SK-N-SH (cell line): ENCODE measurements at regions not wholly inside any gene's neighbourhood (a gene's known extent, or its start where the extent isn't known, plus 50 kb on each side); places are given as distances from the start of the nearest gene placed in this dataset.

Experiments used
- EP300 ChIP-seq, 2 experiments: IDR thresholded peaks; 2 replicates each; pipeline versions ENCODE4 v1.4.0 to v1.6.1; 2012; ENCODE audit warnings: borderline replicate concordance in 1 of 2, low read depth in 1 of 2, low read length in 1 of 2
- JUND ChIP-seq: IDR thresholded peaks from 2 replicates; pipeline ENCODE4 v1.4.0; 2012
- RAD21 ChIP-seq: IDR thresholded peaks from 2 replicates; pipeline ENCODE4 v1.6.1; 2012; ENCODE audit warnings: mild to moderate bottlenecking, low read length
- RCOR1 ChIP-seq: fragments of 150-350 bp; IDR thresholded peaks from 2 replicates; pipeline ENCODE4 v1.6.1; 2017; ENCODE audit warnings: antibody characterized with exemption, low read length
- RFX5 ChIP-seq: IDR thresholded peaks from 2 replicates; pipeline ENCODE4 v1.6.1; 2012; ENCODE audit warnings: mild to moderate bottlenecking, improper control_type of control experiment, low read length
- SMC3 ChIP-seq: IDR thresholded peaks from 2 replicates; pipeline ENCODE4 v1.6.1; 2012; ENCODE audit warnings: low read depth, low read length, improper control_type of control experiment
- TF ChIP-seq, protein P1 (sequence below): fragments of 200-600 bp; sonication (generic); IDR thresholded peaks from 2 replicates; pipeline ENCODE4 v1.6.1; 2017; ENCODE audit warnings: antibody characterized with exemption, mild to moderate bottlenecking, moderate library complexity

DNA sequence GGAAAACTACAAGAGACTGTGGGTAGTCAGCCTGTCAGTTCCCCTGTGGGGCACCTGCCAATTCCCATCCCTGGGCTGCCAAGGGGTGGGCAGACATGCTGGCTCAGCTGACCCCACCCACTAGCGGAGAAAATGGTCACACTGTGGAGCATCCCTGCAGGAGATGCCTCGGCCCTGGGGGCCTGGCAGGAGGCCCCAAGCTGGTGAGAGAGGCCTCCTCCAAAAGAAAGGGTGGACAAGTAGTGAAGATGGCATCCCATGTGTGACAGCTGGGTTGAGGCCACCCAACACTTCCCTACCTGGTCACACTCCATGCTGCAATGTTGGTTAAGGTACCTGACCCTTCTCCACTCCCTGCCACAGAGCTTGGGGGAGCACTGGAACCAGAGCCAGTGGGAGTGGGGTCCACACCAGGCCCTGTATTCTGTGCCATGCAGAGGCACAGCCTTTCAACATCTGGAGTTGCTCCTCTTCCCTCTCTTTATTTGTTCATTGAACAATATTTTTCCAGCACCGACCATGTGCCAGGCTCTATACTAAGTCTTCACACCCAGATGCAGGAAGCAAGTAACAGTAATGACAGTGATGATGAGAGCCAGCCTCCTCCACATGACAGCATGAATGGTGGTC, 59.5 kb downstream of the KLHDC7A start:
- TF ChIP-seq, protein P1, sequence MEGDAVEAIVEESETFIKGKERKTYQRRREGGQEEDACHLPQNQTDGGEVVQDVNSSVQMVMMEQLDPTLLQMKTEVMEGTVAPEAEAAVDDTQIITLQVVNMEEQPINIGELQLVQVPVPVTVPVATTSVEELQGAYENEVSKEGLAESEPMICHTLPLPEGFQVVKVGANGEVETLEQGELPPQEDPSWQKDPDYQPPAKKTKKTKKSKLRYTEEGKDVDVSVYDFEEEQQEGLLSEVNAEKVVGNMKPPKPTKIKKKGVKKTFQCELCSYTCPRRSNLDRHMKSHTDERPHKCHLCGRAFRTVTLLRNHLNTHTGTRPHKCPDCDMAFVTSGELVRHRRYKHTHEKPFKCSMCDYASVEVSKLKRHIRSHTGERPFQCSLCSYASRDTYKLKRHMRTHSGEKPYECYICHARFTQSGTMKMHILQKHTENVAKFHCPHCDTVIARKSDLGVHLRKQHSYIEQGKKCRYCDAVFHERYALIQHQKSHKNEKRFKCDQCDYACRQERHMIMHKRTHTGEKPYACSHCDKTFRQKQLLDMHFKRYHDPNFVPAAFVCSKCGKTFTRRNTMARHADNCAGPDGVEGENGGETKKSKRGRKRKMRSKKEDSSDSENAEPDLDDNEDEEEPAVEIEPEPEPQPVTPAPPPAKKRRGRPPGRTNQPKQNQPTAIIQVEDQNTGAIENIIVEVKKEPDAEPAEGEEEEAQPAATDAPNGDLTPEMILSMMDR: no peak
- TF ChIP-seq JUND: no peak
- no peak for TF ChIP-seq EP300 (IDR thresholded peaks at IDR 0.05; ENCODE audit: borderline replicate concordance in 1 of 2, low read depth in 1 of 2, low read length in 1 of 2)
- TF ChIP-seq RFX5: no peak
- no peak for TF ChIP-seq RCOR1
- TF ChIP-seq RAD21: no peak
- TF ChIP-seq SMC3: no peak
